HG02759 (cell line): ENCODE measurements at regions not wholly inside any gene's neighbourhood (a gene's known extent, or its start where the extent isn't known, plus 50 kb on each side); places are given as distances from the start of the nearest gene placed in this dataset.
"Not testable (repeated sequence)": the region's sequence is repeated elsewhere in the genome, so short reads cannot be mapped to it uniquely, and the experiment has no call there.

ENCODE experiments used
- ATAC-seq: cut with Tn5 transposase; IDR thresholded peaks from one replicate; pipeline ENCODE4 v1.9.1; 2021; ENCODE audit warnings: mild to moderate bottlenecking, moderate library complexity; ENCODE audit not compliant: unreplicated experiment

DNA sequence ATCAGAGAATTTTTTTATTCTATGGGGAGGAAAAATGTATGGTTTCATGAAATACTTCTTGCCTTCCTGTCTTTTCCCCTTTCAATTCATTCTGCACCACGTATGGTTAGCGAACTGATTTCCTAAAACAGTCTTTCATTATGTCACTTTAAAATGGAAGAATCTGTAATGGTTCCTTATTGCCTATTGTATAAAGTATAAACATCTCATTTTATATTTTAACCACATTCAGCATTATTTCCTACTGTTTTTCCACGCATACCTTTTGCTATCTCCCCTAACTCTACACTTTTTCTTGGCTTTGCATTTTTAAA is 232.3 kb upstream of the B3GALT2 start:
- no peak for ATAC-seq

DNA sequence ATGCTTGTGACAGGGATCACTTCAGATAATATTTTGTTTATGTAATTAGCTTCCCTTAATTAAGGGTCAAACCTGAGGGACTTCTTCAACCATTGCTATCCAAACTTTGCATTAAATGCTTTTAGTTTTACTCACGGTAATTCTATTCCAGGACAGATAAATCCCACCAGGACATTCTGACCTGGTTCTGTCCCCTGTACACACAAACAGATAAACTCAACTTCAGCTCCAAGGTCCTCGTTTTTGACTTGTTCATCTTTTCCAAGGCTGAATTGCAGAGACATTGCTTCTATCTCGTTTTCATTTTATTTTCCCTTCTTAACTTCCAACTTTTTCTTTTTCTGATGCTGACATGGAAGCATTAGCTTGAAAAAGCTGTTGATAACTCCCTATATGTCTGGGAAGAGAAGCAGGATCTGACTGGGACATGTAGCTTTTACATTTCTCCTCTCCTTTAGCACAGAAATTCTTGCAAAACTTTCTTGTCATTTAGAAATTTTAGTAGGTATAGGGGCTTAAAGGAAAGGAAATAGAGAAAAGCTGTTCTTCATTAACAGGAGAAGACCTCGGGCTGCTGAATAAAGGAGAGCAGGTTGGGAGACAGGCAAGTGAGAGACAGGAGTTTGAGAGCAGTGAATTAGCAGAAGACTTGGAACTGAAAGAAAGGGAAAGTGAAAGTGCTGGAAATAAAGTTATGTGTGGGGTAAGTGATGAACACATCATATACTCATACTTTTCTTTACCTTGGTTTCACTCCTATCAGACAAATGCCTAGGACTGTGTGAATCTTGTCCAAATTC is 231.7 kb upstream of the B3GALT2 start:
- ATAC-seq: peak; percentile 58

DNA sequence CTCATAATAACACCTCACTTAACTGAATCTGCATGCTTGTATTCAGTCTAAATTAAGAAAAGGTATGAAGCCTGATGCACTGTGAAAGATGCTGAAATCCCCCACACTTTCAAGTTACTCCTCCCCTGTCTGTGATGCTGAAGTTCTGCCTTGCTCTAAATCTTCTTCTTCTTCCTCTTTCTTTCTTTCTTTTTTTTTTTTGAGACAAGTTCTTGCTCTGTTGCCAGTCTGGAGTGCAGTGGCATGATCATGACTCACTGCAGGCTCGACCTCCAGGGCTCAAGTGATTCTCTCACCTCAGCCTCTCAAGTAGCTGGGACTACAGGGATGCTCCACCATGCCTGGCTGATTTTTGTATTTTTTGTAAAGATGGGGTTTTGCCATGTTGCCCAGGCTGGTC is 231.0 kb upstream of the B3GALT2 start:
- no peak for ATAC-seq

DNA sequence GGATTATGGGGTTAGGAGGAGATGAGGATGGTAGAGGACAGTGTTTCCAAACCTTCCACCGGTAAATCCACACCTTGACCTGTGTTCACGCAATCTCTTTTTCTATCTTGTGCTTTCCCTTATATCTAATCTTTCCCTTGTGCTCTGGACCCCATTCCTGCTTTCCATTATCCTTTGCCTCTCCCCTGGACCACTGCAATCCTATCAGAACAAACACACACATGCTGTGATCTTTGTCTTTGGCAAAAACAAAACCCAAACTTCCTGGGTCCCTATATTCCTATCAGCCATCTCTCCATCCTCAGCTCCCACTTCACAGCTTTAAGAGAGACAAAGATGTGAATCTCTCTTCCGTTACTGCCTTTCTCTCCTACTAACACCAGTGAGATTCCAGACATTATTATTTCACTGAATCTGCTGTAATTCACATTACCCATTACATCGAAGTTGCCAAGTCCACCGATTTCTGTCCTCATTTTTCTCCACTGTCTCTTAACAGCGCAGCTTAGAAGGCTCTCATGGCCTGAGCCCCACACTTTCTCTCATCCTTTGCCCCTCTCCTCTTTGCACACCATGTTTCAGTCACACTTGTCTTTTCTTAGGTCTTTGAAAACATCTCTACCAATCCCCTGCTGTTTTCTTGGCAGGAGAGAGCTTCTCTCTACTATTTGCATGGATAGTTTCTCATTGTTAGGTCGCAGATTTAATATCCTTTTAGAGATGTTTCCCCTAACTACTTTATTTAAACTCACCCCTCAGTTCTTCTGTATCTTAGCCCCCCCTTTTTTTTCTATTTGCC is 230.0 kb upstream of the B3GALT2 start:
- no peak for ATAC-seq

DNA sequence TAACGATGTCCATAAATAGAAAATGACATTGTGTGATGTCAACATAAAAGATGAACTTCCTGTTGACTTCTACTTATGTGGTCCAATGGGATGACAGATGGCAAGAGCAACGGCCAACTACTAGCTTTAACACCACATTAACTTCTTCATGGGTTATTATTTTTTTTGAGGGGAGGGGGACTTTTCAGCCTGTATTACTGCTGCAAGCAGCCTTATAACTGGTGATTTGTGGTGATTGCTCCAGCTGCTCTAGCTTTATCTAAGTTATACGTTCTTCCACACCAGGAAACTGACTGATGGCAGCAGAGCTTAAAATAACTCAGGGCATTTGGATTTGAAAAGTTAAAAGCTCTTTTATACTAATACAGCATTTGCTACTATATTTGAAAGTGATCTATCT is 228.8 kb upstream of the B3GALT2 start:
- no peak for ATAC-seq

DNA sequence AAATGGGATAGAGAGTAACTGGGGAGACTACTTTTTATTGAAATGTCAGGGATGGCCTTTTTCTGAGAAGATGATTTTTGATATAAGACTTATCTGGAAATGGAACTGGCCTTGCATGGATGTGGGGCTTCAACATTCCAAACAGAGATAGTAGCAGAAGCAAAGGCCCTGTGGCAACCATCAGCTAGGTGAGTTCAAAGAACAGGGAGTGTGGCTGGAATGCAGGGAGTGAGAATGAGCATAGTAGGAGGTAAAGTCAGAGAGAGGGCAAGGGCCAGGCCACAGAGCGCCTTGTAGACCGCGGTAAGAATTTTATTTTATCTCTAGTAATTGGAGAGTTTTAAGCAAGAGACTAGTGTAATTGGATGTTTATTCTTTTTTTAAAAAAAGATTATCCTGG is 227.0 kb upstream of the B3GALT2 start:
- ATAC-seq: no peak

DNA sequence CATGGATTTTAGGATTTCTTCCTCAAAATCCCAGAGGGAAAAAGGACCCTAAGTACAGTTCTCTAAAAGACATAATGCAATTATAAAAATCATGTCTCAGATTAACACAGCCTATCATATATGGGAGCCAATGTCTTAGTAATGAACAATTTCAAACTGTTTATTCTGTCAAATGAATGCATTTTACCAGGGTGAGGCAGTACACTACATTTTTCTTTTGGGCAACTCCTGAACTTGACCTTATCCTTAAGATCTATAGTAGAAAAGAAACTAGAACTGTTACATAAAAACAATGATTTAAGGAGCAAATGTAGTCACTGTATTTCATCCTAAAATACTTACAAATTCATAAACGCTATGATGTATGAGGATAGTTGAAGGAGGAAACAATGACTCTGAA is 226.3 kb upstream of the B3GALT2 start:
- ATAC-seq: no peak

DNA sequence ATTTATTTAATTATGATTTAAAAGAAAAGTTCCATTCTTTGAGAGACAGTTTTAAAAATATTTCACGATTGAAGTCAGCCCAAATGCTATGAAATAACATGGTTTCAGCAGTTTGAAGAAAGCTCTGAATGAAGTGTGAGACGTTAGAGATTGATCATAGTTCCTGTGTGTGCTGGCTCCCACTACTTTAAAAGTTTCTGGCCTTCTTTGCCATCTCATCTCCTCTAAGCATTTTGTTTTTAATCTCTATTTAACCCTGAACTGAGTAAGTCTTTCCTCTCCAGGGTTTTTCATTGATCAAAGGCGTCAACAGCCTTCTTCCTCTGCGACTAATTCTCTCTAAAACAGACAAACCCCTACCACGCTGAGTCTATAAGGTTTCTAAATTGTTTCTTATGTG is 225.3 kb upstream of the B3GALT2 start:
- no peak for ATAC-seq

DNA sequence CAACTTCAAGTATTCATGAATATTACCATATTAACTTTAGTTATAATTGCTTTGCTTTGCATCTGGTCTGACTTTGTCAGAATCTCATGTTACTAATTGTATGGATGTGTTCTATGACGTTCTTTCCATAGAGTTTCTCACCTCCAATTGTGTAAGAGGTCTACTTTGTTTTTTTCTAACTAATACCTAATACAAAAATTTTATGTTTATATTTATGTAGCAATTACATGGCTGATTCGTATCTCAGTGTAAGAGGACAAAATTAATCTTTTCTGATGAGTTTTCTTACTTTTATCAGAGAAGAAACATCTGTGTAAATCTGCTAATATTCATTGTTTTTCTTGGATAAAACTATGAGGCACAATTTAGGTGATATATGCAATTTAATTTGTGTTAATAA is 224.8 kb upstream of the B3GALT2 start:
- ATAC-seq: no peak

DNA sequence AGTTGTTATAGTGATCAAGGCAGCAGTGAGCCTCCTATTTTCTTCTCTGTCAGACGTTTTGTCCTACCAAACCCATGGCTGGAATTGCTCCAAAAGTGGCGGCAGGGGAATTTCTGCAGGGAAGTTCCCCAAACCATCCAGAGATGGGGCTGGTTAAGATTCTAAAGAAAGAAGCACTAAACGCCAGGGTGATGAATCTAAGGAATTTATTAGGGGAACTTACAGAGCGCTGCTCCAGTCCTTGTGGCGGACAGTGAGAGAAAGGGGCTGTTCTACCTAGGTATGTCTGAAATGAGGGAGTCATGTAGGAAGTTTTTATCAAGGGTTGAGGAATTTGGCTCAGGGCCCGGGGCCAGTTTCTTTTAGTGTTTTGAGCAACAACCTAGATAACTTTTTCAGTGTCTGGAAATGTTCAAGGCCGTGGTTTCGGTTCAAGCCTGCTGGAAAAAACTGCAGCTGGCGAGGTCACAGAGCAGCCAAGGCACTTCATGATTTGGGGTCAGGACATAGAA is 222.4 kb upstream of the B3GALT2 start:
- ATAC-seq: no peak

DNA sequence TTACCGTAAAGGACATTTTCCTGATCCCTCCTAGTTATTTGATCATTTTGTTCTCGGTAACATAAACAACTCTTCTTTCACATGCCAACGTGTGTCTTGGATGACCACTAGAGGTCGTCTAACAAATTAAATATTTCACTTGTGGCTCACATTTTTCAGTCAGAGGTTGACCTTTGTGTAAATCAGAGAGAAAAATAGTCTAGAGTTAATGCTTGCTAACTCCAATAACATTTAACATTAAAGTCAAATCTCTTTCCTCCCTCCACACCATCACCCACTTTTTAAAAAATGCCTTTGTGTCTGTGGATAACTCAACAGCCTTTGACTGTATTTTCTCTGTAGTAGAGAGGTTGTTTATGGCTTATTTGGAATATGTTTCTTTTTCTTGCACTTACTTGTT is 220.5 kb upstream of the B3GALT2 start:
- peak; percentile 74 for ATAC-seq

DNA sequence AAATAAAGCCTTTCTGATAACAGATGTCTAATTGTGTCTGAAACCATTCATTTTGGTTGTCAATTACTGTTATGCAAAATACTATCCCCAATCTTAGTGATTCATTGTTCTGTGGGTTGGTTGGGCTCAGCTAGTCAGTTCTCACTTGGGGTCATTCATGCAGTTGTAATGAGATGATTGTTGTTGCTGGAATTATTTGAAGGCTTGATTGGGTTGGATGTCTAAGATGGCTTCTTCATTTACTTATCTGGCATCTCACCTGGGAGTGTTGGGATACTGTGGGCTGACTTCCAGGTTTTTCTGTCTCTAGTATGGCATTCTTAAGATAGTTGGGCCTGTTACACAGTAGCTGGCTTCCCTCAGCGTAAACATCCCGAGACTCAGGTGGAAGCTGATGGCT is 217.8 kb upstream of the B3GALT2 start:
- no peak for ATAC-seq

DNA sequence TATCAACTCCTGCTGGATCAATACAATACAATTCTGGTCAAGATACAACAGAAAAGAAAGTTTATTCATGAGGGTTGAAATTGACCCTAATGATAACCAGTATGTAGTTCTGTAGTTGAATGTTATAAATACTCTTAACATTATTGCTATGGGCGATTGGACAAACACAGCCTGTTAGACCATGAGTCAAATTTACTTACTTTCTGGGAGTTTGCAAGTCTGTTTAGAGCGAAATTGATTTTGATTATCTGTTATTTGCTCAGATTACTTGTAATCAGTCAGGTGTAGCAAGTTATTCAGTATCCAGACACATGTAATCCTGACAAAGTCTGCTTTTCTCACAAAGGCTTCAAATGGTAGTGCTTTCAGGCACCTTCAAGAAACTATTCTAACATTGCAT is 216.6 kb upstream of the B3GALT2 start:
- no peak for ATAC-seq

DNA sequence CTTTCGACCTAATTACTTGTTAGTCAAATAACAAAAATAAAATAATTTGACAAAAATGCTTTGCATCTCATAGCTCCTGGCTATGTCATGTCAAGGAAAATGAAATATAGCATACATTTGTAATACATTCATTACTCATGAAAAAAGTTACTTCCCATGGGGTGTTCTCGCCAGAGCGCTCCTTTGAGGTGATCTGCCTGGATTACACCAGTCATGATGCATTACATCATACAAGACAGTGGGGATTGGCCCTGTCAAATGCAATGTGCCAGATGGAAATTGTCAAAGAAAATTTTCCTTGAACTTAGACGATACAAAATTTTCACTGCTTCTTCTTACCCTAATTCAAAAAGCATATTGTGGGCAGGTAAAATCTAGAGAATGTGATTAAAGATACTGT is 215.6 kb upstream of the B3GALT2 start:
- no peak for ATAC-seq

DNA sequence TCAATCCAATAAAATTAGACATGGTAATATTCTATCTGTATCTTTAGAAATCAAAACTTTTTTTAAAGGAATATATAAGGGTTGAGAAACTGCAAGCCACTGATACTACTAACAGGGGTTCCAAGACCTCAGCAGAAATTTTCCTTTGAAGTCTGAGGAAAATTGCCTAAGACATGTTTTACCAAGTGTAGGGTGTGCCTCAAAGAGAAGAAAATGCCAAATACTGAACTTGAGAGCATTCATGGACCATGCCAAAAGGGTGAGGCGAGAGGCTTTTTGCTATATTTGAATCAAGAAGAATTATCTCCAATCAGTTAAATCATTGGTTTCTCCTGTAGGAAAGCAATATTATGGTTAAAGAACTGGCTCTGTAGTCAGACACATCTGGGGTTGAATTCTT is 207.9 kb upstream of the B3GALT2 start:
- ATAC-seq: no peak

DNA sequence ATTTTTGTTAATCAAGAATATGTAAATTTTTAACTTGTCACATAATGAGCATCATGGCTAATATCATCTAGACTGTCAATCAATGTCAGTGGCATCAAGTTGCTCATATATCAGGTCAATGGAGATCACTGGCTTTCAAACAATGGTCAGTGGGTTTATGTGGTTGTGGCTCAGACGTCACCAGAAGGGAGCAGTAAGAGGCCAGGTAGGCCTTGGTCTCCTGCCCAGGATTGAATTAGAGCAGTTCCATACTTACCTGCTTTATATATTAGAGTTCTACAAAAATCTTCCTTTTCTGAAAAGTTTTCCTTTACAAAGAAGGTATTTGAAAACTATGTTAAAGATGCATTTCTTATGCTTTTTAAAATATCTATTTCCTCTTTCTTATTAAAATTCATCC is 206.3 kb upstream of the B3GALT2 start:
- no peak for ATAC-seq

DNA sequence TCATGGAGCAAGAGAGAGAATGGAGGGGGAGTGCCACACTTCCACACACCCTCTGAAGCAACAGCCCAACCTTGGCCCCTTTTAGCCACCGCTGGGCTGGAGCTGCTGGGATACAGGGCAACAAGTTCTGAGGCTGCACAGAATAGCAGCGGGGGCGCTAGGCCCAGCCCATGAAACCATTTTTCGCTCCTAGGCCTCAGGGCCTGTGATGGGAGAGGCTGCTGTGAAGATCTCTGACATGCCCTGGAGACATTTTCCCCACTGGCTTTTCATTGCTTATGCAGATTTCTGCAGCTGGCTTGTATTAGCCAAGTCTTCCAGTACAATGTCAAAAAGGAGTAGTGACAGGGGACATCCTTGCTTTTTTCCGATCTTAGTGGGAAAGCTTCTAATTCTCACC is 202.3 kb upstream of the B3GALT2 start:
- no peak for ATAC-seq

DNA sequence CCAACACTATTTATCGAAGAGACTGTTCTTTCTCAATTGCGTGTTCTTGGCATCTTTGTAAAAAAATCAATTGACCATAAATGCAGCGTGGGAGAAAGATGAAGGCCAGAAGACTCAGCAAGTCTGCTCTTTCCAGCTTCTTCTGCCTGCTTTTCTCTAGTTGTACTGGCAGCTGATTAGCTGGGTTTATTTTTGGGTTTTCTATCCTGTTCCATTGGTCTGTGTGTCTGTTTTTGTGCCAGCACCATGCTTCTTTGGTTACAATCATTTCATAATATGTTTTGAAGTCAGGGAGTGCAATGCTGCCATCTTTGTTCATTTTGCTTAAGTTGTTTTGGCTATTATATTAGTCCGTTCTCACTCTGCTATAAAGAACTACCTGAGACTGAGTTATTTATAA is 201.8 kb upstream of the B3GALT2 start:
- no peak for ATAC-seq

DNA sequence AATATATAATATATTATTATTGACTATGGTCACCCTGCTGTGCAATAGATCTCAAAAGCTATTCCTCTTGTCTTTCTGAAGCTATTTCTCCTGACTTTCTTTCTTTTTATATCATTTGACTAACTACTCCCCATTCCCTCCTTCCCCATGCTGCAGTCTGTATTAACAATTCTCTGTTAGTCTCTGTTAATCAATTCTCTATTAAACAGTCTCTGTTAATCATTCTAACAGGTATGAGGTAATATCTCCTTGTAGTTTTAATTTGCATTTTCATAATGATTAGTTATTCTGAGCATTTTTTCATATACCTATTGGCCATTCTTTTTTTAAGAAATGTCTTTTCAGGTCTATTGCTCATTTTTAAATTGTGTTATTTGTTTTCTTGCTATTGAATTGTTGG is 201.0 kb upstream of the B3GALT2 start:
- no peak for ATAC-seq

DNA sequence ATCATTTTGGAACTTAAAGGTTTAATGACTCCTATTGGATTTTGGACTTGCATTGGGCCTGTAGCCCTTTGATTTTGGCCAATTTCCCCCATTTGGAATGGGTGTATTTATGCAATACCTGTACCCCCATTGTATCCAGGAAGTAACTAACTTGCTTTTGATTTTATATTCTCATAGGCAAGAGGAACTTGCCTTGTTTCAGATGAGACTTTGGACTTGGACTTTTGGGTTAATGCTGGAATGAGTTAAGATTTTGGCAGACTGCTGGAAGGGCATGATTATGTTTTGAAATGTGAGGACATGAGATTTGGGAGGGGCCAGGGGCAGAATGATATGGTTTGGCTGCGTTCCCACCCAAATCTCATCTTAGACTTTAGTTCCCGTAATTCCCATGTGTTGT is 192.0 kb upstream of the B3GALT2 start:
- not testable (repeated sequence) for ATAC-seq

DNA sequence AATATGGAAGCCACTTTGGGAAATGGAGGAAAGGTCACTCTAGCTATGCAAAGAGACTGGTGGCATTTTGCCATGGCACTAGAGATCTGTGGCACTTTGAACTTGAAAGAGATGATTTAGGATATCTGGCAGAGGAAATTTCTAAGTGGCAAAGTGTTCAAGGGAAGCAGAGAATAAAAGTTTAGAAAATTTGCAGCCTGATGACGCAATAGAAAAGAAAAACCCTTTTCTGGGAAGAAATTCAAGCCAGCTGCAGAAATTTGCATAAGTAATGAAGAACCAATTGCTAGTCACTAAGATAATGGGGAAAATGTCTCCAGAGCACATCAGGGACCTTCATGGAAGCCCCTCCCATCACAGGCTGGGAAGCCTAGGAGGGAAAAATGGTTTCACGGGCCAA is 191.1 kb upstream of the B3GALT2 start:
- ATAC-seq: no peak

DNA sequence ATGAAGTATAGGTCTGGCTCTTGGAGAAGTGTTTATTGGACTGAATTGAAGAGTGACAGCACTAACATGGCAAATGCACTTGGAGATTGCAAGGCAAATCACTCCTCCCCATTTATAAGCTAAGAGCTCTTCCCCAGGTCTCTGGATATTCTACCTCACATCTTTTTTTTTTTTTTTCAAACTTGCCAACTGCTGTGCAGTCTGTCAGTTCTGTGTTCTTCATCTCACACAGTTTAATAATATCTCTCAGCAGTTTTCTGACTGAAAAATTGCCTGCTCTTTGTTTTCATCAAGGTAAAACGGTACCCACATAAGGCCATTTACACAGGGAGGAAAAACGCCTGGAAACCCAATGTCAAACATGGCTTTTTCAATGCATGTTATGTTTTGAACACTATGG is 186.1 kb upstream of the B3GALT2 start:
- no peak for ATAC-seq
